Vagina (tissue), 2 donors: ENCODE measurements at regions not wholly inside any gene's neighbourhood (a gene's known extent, or its start where the extent isn't known, plus 50 kb on each side); places are given as distances from the start of the nearest gene placed in this dataset.

Experiments
- POLR2A ChIP-seq, 2 donors: fragments of 450-650 bp; IDR thresholded peaks; one replicate each; pipeline ENCODE4 v1.6.1; 2017; ENCODE audit warnings: antibody characterized with exemption in 2 of 2, mild to moderate bottlenecking in 2 of 2, moderate library complexity in 2 of 2
- TF ChIP-seq, protein P1 (sequence below), 3 experiments: fragments of 450-650 bp in 2 of 3; fragments of 200-600 bp in 1 of 3; sonication (generic) in 1 of 3; IDR thresholded peaks; one replicate each; pipeline ENCODE4 v1.5.1; 2017 to 2019; ENCODE audit warnings: antibody characterized with exemption in 3 of 3, mild to moderate bottlenecking in 2 of 3, moderate library complexity in 2 of 3

DNA sequence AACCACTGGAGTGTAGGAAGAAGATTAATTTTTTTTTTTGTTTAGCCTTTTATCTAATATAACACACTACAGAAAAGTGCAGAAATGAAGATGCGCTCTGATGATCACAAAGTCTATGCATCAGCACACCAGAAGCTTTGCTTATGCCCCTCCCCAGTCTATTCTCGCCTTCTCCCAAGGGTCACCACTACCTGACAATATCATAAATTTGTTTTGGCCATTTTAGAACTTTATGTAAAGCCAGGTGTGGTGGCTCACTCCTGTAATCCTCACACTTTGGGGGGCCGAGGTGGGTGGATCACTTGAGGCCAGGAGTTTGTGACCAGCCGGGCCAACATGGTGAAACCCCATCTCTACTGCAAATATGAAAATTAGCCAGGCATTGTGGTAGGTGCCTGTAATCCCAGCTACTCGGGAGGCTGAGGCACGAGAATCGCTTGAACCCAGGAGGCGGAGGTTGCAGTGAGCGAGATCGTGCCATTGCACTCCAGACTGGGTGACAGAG is 231.3 kb downstream of the FOXD2 start:
- TF ChIP-seq POLR2A (IDR thresholded peaks at IDR 0.05) = no peak
- TF ChIP-seq, protein P1, sequence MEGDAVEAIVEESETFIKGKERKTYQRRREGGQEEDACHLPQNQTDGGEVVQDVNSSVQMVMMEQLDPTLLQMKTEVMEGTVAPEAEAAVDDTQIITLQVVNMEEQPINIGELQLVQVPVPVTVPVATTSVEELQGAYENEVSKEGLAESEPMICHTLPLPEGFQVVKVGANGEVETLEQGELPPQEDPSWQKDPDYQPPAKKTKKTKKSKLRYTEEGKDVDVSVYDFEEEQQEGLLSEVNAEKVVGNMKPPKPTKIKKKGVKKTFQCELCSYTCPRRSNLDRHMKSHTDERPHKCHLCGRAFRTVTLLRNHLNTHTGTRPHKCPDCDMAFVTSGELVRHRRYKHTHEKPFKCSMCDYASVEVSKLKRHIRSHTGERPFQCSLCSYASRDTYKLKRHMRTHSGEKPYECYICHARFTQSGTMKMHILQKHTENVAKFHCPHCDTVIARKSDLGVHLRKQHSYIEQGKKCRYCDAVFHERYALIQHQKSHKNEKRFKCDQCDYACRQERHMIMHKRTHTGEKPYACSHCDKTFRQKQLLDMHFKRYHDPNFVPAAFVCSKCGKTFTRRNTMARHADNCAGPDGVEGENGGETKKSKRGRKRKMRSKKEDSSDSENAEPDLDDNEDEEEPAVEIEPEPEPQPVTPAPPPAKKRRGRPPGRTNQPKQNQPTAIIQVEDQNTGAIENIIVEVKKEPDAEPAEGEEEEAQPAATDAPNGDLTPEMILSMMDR (IDR thresholded peaks at IDR 0.05) = no peak
